SK-N-SH treated with all-trans-retinoic acid at 6 μM for 48 hours (cell line): ENCODE measurements at regions not wholly inside any gene's neighbourhood (a gene's known extent, or its start where the extent isn't known, plus 50 kb on each side); places are given as distances from the start of the nearest gene placed in this dataset.
"Not testable (repeated sequence)": the region's sequence is repeated elsewhere in the genome, so short reads cannot be mapped to it uniquely, and the experiment has no call there.

Experiments used
- ATAC-seq: fragments of 200-7000 bp; cut with Tn5 transposase; 3 replicates; pipeline ENCODE4 v1.9.1; 2020; ENCODE audit warnings: mild to moderate bottlenecking, moderate library complexity
- ARNTL ChIP-seq: fragments of 450-650 bp; formaldehyde crosslinking; IDR thresholded peaks from 2 replicates; pipeline ENCODE4 v1.5.0; 2020; ENCODE audit warnings: low read depth, mild to moderate bottlenecking, moderate library complexity, borderline replicate concordance
- BACH2 ChIP-seq: fragments of 250-450 bp; sonication (Bioruptor Pico); IDR thresholded peaks from 2 replicates; pipeline ENCODE4 v1.9.0; 2021; ENCODE audit warnings: mild to moderate bottlenecking, borderline replicate concordance
- CSDC2 ChIP-seq: fragments of 250-450 bp; sonication (Bioruptor Pico); IDR thresholded peaks from 2 replicates; pipeline ENCODE4 v1.5.0; 2020; ENCODE audit warnings: mild to moderate bottlenecking, moderate library complexity
- ESRRG ChIP-seq: fragments of 250-450 bp; sonication (Bioruptor Pico); IDR thresholded peaks from 2 replicates; pipeline ENCODE4 v1.6.1; 2021; ENCODE audit warnings: mild to moderate bottlenecking
- GLIS3 ChIP-seq: fragments of 250-450 bp; sonication (Bioruptor Pico); IDR thresholded peaks from 2 replicates; pipeline ENCODE4 v1.5.0; 2020; ENCODE audit warnings: mild to moderate bottlenecking, moderate library complexity
- ISL1 ChIP-seq: fragments of 250-450 bp; sonication (Bioruptor Pico); IDR thresholded peaks from 2 replicates; pipeline ENCODE4 v2.1.2; 2022; ENCODE audit warnings: mild to moderate bottlenecking, moderate library complexity
- OSR1 ChIP-seq: fragments of 250-450 bp; sonication (Bioruptor Pico); IDR thresholded peaks from 2 replicates; pipeline ENCODE4 v1.8.0; 2022; ENCODE audit warnings: moderate library complexity, mild to moderate bottlenecking, inconsistent platforms
- PPARA ChIP-seq: fragments of 250-450 bp; sonication (Bioruptor Pico); IDR thresholded peaks from 2 replicates; pipeline ENCODE4 v1.5.0; 2020; ENCODE audit warnings: mild to moderate bottlenecking, borderline replicate concordance
- RARB ChIP-seq: fragments of 250-450 bp; sonication (Bioruptor Pico); IDR thresholded peaks from 2 replicates; pipeline ENCODE4 v1.8.0; 2021; ENCODE audit warnings: mild to moderate bottlenecking, moderate library complexity
- TCF4 ChIP-seq: fragments of 250-450 bp; sonication (Bioruptor Pico); IDR thresholded peaks from 2 replicates; pipeline ENCODE4 v1.8.0; 2021; ENCODE audit warnings: mild to moderate bottlenecking, moderate library complexity, borderline replicate concordance
- TOX ChIP-seq: fragments of 250-450 bp; sonication (Bioruptor Pico); IDR thresholded peaks from 2 replicates; pipeline ENCODE4 v1.8.0; 2021; ENCODE audit warnings: mild to moderate bottlenecking, moderate library complexity, borderline replicate concordance
- ZFP3 ChIP-seq: fragments of 250-450 bp; sonication (Bioruptor Pico); IDR thresholded peaks from 2 replicates; pipeline ENCODE4 v1.5.0; 2020; ENCODE audit warnings: mild to moderate bottlenecking, moderate library complexity
- ZNF565 ChIP-seq: fragments of 450-650 bp; formaldehyde crosslinking; conservative IDR thresholded peaks from 2 replicates; pipeline ENCODE4 v1.5.0; 2020; ENCODE audit warnings: low read depth, mild to moderate bottlenecking, moderate library complexity
- ZNF8 ChIP-seq: fragments of 450-650 bp; formaldehyde crosslinking; IDR thresholded peaks from 2 replicates; pipeline ENCODE4 v1.5.0; 2020; ENCODE audit warnings: mild to moderate bottlenecking, moderate library complexity
- TF ChIP-seq, protein P1 (sequence below): fragments of 250-450 bp; sonication (Bioruptor Pico); IDR thresholded peaks from 2 replicates; pipeline ENCODE4 v1.8.0; 2020; ENCODE audit warnings: mild to moderate bottlenecking, moderate library complexity, borderline replicate concordance
- TF ChIP-seq, protein P2 (sequence below): fragments of 250-450 bp; sonication (Bioruptor Pico); IDR thresholded peaks from 2 replicates; pipeline ENCODE4 v1.8.0; 2021; ENCODE audit warnings: low read depth, mild to moderate bottlenecking, moderate library complexity, borderline replicate concordance
- TF ChIP-seq, protein P3 (sequence below): fragments of 250-450 bp; sonication (Bioruptor Pico); IDR thresholded peaks from 2 replicates; pipeline ENCODE4 v1.5.0; 2020; ENCODE audit warnings: mild to moderate bottlenecking, moderate library complexity
- TF ChIP-seq, protein P4 (sequence below): fragments of 250-450 bp; sonication (Bioruptor Pico); IDR thresholded peaks from 2 replicates; pipeline ENCODE4 v1.5.1; 2021; ENCODE audit warnings: mild to moderate bottlenecking, moderate library complexity
- TF ChIP-seq, protein P5 (sequence below): fragments of 250-450 bp; sonication (Bioruptor Pico); IDR thresholded peaks from 2 replicates; pipeline ENCODE4 v1.5.1; 2020; ENCODE audit warnings: low read depth, mild to moderate bottlenecking, moderate library complexity

DNA sequence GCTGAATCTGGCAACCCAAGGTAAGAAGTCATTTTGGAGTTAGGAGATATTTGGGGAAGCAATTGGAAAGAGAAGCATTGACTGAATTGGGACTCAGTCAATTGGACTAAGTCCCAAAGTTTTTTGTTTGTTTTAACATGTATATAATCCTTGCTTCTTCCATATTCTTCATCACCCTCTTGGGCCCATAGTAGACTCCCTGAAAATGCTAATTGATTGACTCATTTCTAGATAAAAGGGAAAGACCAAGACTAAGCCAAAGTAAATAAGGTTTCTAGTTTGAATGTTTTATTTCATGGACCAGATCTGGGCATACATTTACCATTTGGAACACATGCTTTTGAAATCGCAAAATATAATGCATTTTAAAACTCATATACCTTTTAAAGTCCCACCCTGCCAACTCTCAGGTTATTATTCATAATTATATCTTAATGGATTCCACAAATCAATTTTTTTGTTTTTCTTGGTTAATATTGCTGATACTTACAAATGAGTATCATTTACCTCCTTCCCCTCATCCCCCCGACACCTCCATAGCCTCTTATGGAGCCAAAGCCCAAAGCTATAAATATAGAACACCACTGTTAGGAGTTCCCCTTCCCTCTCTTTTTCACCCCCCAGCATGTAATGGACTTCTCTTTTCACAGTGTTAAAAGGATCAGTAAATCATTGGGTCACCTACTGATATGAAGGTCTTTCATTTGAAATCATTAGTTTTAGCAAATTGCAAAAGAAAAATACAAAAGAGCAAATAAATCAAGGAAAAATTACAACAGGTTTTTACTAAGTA, 674.0 kb upstream of the SOX9 start (continued):
- TF ChIP-seq, protein P1, sequence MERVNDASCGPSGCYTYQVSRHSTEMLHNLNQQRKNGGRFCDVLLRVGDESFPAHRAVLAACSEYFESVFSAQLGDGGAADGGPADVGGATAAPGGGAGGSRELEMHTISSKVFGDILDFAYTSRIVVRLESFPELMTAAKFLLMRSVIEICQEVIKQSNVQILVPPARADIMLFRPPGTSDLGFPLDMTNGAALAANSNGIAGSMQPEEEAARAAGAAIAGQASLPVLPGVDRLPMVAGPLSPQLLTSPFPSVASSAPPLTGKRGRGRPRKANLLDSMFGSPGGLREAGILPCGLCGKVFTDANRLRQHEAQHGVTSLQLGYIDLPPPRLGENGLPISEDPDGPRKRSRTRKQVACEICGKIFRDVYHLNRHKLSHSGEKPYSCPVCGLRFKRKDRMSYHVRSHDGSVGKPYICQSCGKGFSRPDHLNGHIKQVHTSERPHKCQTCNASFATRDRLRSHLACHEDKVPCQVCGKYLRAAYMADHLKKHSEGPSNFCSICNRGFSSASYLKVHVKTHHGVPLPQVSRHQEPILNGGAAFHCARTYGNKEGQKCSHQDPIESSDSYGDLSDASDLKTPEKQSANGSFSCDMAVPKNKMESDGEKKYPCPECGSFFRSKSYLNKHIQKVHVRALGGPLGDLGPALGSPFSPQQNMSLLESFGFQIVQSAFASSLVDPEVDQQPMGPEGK (CRISPR knock-in tag), result no peak
- TF ChIP-seq, protein P2, sequence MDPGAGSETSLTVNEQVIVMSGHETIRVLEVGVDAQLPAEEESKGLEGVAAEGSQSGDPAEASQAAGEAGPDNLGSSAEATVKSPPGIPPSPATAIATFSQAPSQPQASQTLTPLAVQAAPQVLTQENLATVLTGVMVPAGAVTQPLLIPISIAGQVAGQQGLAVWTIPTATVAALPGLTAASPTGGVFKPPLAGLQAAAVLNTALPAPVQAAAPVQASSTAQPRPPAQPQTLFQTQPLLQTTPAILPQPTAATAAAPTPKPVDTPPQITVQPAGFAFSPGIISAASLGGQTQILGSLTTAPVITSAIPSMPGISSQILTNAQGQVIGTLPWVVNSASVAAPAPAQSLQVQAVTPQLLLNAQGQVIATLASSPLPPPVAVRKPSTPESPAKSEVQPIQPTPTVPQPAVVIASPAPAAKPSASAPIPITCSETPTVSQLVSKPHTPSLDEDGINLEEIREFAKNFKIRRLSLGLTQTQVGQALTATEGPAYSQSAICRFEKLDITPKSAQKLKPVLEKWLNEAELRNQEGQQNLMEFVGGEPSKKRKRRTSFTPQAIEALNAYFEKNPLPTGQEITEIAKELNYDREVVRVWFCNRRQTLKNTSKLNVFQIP (CRISPR knock-in tag), result no peak
- no peak for TF ChIP-seq ISL1 (CRISPR knock-in tag)
- no peak for TF ChIP-seq TOX (CRISPR knock-in tag)
- TF ChIP-seq RARB (CRISPR knock-in tag), result no peak
- TF ChIP-seq GLIS3 (CRISPR knock-in tag), result no peak
- TF ChIP-seq ZNF565 (CRISPR knock-in tag), result no peak

DNA sequence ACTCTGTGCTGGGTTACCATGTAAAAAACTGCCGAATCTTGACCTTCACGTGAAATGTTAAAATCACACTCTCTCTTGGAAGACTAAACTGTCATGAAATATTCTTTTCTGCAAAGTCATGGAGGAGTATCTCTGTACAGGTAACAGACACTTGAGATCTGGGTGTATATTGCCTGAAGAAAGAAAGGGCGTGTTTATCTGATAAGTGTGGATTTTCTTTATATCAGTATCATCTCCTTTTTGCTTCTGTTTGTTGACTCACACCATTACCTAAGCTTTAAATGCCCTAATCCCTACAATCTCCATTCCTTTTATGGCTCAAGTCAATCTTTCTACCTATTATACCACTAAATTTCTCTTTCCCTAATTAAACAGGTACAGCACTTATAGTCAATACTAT, 673.2 kb upstream of the SOX9 start:
- ATAC-seq, result no peak
- TF ChIP-seq, protein P2 (CRISPR knock-in tag), result no peak
- TF ChIP-seq OSR1 (CRISPR knock-in tag) (no peak), TOX (CRISPR knock-in tag) (no peak), ARNTL (CRISPR knock-in tag) (no peak), GLIS3 (CRISPR knock-in tag) (no peak)

DNA sequence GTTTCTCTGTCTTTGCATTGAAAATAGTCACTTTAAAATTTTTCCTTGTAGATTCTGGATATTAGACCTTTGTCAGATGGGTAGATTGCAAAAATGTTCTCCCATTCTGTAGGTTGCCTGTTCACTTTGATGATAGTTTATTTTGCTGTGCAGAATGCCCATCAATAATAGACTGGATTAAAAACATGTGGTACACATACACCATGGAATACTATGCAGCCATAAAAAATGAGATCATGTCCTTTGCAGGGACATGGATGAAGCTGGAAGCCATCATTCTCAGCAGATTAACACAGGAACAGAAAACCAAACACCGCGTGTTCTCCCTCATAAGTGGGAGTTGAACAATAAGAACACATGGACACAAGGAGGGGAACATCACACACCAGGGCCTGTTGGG, 670.2 kb upstream of the SOX9 start:
- ATAC-seq, result not testable (repeated sequence)
- TF ChIP-seq ZNF8 (CRISPR knock-in tag), result peak; percentile 79

DNA sequence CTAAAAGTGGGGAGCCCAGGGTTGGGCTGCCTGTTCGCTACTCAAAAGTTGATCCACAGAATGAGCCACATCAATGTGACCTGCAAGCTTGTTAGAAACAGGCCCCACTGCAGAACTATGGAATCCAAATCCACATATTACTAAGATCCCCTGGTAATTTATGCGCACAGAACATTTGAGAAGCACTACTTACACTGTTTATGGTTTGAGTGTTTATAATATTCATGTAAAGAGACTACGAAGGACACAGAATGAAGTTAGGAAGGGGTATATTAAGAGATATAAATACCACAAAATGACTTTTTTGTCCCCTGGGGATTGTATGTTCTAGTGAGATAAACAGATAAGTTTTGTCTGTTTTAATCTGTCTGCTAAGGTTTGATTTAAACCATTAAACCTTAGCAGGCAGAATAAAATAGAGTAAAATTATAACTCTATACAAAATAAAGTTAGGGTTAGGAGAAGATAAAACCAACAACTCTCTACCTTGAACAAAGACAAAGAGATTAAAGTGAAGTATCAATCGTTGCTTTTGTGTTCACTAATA, 666.9 kb upstream of the SOX9 start:
- ATAC-seq, result peak; percentile 62
- TF ChIP-seq BACH2 (CRISPR knock-in tag), result no peak
- TF ChIP-seq, protein P3, sequence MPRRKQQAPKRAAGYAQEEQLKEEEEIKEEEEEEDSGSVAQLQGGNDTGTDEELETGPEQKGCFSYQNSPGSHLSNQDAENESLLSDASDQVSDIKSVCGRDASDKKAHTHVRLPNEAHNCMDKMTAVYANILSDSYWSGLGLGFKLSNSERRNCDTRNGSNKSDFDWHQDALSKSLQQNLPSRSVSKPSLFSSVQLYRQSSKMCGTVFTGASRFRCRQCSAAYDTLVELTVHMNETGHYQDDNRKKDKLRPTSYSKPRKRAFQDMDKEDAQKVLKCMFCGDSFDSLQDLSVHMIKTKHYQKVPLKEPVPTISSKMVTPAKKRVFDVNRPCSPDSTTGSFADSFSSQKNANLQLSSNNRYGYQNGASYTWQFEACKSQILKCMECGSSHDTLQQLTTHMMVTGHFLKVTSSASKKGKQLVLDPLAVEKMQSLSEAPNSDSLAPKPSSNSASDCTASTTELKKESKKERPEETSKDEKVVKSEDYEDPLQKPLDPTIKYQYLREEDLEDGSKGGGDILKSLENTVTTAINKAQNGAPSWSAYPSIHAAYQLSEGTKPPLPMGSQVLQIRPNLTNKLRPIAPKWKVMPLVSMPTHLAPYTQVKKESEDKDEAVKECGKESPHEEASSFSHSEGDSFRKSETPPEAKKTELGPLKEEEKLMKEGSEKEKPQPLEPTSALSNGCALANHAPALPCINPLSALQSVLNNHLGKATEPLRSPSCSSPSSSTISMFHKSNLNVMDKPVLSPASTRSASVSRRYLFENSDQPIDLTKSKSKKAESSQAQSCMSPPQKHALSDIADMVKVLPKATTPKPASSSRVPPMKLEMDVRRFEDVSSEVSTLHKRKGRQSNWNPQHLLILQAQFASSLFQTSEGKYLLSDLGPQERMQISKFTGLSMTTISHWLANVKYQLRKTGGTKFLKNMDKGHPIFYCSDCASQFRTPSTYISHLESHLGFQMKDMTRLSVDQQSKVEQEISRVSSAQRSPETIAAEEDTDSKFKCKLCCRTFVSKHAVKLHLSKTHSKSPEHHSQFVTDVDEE, result no peak
- TF ChIP-seq CSDC2 (CRISPR knock-in tag), result no peak
- TF ChIP-seq OSR1 (CRISPR knock-in tag), result no peak
- TF ChIP-seq, protein P4, sequence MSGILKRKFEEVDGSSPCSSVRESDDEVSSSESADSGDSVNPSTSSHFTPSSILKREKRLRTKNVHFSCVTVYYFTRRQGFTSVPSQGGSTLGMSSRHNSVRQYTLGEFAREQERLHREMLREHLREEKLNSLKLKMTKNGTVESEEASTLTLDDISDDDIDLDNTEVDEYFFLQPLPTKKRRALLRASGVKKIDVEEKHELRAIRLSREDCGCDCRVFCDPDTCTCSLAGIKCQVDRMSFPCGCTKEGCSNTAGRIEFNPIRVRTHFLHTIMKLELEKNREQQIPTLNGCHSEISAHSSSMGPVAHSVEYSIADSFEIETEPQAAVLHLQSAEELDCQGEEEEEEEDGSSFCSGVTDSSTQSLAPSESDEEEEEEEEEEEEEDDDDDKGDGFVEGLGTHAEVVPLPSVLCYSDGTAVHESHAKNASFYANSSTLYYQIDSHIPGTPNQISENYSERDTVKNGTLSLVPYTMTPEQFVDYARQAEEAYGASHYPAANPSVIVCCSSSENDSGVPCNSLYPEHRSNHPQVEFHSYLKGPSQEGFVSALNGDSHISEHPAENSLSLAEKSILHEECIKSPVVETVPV (CRISPR knock-in tag), result no peak
- TF ChIP-seq TCF4, result no peak
- TF ChIP-seq, protein P2 (CRISPR knock-in tag), result no peak
- no peak for TF ChIP-seq ZFP3 (CRISPR knock-in tag)
- no peak for TF ChIP-seq TOX (CRISPR knock-in tag)
- TF ChIP-seq PPARA (CRISPR knock-in tag), result no peak
- no peak for TF ChIP-seq ESRRG (CRISPR knock-in tag)
- TF ChIP-seq, protein P5, sequence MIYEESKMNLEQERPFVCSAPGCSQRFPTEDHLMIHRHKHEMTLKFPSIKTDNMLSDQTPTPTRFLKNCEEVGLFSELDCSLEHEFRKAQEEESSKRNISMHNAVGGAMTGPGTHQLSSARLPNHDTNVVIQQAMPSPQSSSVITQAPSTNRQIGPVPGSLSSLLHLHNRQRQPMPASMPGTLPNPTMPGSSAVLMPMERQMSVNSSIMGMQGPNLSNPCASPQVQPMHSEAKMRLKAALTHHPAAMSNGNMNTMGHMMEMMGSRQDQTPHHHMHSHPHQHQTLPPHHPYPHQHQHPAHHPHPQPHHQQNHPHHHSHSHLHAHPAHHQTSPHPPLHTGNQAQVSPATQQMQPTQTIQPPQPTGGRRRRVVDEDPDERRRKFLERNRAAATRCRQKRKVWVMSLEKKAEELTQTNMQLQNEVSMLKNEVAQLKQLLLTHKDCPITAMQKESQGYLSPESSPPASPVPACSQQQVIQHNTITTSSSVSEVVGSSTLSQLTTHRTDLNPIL (CRISPR knock-in tag), result no peak
- TF ChIP-seq, protein P1 (CRISPR knock-in tag), result no peak
